ENCODE measurements at regions not wholly inside any gene's neighbourhood (a gene's known extent, or its start where the extent isn't known, plus 50 kb on each side); places are given as distances from the start of the nearest gene placed in this dataset.

DNA sequence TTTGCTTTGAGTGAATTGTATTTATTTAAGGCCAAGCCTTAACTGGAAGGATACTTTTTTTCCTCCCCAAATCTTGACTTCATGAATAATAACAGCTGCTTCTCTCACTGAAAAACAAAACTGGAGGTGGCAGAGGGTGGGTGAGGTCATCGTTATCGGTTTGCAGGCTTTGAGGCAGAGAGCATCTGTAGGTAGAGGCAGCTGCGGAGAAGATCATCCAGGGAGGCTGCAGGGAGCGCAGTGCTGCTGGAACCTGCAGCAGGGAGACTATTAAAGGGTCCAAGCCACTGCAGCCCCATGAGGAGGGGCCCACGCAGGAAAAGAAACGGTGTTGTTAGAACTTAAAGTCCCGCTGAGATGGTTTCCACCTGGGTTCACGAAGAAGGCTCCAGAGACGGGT, 112.1 kb upstream of the SDK1 start:
- TF ChIP-seq, protein P1, sequence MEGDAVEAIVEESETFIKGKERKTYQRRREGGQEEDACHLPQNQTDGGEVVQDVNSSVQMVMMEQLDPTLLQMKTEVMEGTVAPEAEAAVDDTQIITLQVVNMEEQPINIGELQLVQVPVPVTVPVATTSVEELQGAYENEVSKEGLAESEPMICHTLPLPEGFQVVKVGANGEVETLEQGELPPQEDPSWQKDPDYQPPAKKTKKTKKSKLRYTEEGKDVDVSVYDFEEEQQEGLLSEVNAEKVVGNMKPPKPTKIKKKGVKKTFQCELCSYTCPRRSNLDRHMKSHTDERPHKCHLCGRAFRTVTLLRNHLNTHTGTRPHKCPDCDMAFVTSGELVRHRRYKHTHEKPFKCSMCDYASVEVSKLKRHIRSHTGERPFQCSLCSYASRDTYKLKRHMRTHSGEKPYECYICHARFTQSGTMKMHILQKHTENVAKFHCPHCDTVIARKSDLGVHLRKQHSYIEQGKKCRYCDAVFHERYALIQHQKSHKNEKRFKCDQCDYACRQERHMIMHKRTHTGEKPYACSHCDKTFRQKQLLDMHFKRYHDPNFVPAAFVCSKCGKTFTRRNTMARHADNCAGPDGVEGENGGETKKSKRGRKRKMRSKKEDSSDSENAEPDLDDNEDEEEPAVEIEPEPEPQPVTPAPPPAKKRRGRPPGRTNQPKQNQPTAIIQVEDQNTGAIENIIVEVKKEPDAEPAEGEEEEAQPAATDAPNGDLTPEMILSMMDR (IDR thresholded peaks at IDR 0.05): no peak
- TF ChIP-seq RFX5 (IDR thresholded peaks at IDR 0.05; ENCODE audit: low read length) (no peak), RAD21 (IDR thresholded peaks at IDR 0.05; ENCODE audit: low read length) (no peak)
